IPS-NIHi11 (cell line): ENCODE measurements at regions not wholly inside any gene's neighbourhood (a gene's known extent, or its start where the extent isn't known, plus 50 kb on each side); places are given as distances from the start of the nearest gene placed in this dataset.
"Not testable (repeated sequence)": the region's sequence is repeated elsewhere in the genome, so short reads cannot be mapped to it uniquely, and the experiment has no call there.

Experiments
- DNase-seq: peaks from one replicate; pipeline ENCODE4 v3.0.0; 2012; ENCODE audit warnings: mixed read lengths, low spot score

DNA sequence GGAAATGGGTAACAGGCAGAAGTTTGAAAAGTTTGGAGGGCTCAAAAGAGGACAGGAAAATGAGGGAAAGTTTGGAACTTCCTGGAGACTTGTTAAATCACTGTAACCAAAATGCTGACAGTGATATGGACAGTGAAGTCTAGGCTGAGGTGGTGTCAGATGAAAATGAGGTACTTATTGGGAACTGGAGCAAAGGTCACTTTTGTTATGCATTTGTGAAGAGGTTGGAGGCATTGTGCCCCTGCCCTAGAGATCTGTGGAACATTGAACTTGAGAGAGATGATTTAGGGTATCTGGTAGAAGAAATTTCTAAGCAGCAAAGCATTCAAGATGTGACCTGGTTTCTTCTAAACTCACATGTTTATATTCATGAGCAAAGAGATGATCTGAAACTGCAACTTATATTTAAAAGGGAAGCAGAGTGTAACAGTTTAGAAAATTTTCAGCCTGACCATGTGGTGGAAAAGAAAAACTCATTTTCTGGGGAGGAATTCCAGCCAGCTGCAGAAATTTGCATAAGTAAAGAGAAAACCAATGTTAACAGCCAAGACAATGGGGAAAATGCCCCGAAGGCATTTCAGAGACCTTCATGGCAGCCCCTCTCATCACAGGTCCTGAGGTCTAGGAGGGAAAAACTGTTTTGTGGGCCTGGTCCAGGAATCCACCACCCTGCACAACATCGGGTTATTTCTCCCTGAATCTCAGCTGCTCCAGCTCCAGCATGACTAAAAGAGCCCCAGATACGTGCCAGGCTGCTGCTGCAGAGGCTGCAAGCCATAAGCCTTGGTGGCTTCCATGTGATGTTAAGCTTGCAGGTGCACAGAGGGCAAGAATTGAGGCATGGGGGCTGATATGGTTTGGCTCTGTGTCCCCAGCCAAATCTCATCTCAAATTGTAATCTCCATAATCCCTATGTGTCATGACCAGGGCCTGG is 632.5 kb upstream of the GNPDA2 start:
- DNase-seq = no peak

DNA sequence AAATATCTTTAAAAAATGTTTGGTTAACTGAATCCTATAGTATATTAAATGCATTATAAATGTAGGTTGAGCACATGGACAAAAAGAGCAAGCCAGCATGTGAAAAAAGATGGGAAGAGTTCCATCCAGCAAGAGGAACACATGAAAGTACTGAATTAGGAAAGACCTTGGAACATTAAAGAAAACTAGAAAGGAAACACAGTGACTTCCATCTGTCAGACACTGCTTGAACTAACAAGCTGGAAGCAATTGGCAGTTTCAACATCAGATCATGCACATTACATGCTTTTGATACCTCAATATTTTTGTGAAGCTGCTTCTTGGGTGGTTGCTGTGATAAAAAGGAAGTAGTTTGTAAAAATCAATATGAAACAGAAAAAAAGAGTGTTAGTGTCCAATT is 626.8 kb upstream of the GNPDA2 start:
- DNase-seq = no peak

DNA sequence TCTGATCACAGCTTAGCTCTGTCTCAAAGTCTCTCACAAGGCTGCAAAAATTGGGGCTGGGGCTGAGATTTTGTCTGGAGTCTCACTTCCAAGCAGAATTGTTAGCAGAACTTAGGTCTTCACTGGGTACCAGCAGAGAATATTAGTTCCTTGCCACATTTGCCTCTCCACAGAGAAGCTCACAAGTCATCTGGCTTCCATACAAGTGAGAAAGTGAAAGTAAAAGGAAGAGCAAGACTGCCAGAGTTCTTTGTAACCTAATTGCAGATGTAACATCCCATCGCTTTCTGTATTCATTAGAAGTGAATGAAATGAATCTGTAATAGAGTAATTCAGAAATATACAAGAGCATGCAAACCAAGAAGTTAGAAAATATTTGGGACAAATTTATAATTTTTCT is 624.1 kb upstream of the GNPDA2 start:
- no peak for DNase-seq

DNA sequence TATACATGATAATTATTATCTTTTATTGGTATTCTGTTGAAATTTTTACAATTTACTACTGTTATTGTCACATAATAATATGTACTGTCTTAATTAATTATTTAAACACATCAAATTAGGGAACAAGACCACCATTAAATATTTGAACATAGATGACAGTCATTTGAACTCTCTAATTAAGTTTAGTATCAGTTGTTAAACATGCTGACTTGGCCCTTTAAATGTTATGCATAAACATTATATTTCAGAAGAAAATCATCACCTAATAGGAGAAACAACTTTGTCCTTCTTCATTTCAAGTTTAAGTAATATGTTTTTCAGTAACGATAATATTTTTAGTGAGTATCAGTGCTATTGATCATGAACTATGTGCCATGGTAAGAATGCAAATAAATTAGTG is 623.5 kb upstream of the GNPDA2 start:
- no peak for DNase-seq

DNA sequence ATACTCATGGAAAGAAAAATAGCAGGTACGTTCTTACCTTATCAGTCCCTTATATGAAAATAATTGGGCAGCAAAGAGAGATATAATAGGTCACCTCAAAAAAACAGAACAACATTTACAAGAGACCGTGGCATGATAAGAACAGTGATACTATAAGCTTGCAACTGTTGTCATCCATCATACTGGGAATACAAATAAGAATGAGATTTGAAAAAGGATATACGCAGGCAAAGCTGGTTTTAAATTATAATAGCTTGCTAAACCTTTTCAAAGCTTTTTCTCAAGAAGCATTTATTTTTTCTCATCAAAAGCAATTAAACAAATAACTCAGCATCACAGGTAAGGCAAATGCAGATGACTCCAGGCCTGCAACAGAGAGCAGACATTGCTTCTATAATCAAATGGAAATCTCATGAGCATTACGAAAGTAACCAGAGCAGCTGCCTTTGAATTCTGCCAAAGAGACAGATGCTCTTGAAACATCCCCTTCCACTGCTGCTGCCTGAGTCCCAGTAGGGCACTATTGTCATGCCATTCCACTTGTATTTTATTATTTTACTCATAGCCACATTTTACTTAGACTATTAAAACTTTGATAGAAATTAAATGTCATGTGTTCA is 620.6 kb upstream of the GNPDA2 start:
- no peak for DNase-seq

DNA sequence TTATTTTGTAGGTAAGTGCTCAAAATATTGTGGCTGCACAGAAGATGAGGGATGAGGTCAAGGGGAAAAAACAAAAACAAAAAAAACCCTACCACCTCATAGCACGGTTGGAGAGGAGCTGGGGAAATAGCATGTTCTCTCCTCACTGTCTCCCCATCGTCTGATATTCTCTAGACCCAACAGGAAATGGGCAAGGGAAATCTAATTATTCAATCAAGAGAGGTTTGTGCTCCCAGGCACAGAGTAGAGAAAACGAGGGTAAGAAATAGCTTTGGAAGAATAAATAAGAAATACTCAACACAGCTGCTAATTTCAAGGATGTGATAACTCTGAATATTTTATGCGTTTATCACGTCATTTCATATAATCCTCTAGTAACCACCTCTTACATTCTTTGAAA is 619.2 kb upstream of the GNPDA2 start:
- DNase-seq = no peak

DNA sequence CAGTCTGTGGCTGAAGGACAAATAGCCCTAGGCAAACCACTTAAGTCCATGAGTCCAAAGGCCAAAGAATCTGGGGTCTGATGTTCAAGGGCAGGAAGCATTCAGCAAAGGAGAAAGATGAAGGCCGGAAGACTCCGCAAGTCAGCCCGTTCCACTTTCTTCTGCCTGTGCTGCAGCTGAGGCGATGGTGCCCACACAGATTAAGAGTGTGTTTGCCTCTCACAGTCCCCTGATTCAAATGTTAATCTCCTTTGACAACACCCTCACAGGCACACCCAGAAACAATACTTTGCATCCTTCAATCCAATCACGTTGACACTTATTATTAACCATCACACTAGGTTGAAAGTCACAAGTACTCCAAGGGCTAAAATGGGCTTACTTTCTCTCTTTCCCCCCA is 605.4 kb upstream of the GNPDA2 start:
- no peak for DNase-seq

DNA sequence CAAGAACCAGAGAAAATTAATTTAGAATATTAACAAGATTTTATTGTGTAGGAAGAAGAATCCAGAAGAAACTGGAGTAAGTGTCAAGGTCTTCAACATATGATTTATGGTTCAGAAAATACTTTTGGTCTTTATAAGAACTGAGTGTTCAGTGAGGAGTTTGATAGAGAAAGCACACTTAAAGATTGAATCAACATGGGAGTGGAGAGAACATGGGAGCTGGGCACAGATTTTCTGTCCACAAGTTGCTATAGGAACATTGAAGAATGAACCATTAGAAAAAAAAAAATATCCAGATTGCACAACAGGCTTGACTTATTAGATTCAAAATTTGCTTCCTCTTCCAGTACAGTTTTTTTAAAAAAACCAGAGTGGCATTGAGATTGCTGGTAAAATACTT is 601.2 kb upstream of the GNPDA2 start:
- no peak for DNase-seq

DNA sequence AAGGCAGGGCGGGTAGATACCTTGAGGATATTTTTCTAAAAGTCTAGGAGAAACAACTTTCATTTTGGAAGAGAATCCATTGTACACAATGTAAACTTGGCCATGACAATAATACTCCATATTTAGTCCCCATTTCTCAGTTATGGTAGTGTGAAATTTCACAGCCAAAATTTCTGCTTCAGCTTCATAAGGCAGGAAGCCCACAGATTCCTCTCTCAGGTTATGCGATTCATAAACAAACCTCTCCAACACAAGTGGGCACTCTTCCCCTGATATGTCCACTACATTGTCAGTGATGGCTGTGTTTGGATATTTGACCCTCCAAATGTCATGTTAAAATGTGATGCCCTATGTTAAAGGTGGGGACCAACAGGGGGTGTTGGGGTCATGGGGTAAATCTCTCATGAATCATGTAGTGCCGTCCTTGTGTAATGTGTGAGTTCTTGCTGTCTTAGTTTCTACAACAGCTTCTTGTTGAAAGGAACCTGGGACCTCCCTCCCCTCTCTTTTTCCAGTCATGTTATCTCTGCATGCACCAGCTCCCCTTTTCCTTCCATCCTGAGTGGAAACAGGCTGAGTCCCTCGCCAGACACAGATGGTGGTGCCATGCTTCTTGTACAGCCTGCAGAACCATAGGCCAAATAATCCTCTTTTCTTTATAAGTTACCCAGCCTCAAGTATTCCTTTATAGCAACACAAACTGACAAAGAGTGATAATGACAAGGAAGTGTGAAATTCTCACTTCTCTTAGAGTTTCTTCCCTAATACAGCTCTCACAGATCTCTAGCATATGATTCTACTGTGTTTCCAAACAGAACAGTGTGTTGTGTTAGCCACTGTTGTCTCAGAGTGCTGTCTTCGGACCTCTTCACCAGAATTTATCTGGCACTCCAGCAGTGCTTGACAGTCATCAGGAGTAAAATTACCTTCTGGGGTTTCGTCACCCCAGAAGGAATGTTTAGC is 598.4 kb upstream of the GNPDA2 start:
- DNase-seq = no peak

DNA sequence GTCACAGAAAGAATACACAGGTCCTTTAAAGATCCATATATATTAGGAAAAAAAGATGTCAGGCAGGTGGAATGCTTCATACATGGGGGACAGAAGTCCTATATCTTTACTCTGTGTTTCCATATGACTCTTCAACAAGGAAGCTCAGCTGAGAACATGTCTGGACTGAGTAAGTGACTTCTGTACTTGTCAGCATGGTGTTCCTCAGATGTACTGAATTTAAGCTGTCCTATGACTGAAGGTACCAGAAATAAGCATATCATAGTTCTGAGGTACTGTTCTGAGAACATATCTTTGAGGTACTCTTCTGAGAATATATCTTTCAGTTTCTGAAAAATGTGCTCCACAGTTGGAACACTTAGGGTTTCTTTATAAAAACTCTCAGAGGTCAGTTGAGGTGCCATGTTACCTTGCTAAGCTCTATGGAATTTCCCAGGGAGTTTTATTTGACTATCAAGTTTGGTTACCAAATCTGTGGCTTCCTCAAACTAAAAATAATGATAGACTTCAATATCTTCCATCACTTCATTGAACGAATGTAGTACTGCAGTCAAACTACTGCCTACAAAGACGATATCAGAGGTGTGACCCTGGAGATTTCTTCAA is 597.2 kb upstream of the GNPDA2 start:
- DNase-seq = no peak

DNA sequence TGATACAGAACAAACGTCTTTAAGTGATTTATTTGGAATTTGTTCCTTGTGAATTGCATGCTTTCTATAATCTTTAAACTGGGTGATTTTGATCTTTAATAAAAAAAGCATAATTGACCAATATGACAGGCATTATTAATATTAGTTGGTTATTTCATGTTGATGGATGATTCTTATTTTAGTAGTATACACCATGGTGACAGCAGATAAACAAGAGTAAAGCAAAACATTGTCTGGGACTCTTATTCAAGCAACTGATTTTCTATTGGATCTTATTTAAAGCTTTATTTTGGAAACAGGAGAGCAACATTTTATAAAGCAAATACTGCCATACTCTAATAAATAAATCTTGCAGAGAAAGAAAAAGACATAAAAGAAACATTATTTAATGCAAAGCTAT is 591.4 kb upstream of the GNPDA2 start:
- no peak for DNase-seq

DNA sequence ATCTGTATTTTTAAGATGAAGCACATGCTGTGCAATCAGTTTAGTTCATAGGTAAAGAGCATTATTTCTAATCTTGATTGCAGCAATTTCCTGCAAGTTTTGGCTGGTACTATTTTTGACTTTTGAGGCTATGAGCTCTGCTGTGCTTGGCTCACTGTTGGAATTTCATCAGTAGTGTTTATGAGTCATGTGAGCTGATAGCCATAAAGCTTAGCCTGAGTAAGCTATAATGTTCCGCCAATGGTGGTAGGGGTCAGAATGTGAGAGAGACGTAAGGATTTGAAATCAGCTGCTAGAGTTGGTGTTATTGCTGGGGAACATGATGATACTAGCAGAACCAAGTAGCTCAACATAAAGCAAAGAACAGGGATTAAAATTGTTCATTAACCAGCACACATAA is 590.9 kb upstream of the GNPDA2 start:
- DNase-seq = no peak

DNA sequence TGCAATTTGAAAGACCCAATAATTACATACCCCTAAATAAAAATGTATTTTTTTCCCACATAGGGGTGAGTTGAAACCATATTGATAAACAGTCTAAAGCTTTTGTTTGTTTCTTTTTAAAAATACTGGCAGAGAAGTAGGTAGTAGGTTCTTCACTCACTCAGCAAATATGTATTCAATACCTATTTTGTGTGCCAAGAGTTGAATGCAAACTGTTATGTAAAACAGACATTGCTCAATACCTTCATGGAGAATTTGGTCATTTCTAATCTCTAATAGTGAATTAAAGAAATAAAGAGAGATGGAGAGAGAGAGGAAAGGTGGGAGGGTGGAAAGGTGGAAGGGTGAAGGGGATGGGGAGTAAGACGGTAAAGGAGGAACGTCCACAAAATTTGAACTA is 589.9 kb upstream of the GNPDA2 start:
- DNase-seq = no peak

DNA sequence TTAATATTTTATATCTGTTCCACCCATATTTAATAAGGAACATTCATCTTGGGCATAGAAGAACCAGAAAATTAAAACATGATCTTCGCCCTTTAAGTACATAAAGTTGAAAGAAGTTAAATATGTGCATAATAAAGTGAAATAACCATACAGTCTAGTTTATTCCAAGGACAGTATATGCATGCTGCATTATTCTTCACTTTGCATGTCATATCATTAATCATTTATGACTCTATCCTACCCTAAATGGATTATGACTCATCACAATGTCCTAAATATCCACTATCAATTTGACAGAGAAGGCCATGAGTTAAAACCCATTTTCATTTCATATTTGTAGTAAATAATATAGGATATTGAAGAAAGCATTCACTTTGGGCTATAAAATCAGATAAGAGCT is 576.5 kb upstream of the GNPDA2 start:
- no peak for DNase-seq

DNA sequence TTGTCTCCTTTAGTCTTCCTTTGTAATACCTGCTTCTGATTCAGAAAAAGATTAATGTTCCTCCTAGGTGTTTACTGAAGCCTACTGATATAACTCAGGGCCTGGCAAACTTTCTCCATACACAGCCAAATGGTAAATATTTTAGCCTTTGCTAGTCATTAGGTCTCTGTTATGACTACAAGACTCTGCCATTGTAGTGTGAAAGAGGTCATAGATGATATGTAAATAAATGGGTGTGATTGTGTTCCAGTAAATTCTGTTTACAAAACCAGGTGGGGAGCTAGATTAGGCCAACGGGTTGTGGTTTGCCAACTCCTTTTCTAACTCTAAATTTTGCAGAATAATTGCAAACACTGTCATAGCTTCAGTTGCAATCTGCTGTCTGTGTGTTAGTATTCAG is 568.1 kb upstream of the GNPDA2 start:
- no peak for DNase-seq

DNA sequence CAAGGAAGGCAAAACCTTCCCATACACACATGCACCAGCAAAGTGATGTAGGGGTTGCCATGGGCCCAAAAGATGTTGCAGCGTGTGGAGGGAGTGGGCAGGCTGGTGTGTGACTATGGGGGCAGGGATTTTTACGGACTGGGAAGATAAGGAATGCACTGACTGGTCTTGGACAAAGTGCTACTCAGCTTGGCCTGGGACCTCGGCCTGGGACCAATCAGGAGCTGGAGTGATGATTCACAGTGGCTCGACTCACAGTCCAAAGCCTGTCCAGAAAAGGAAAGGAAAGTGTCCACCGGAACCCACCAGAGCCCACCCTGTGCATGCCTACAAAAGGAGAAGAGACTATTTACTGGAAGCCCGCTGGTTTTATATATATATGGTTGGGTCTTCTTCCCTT is 567.0 kb upstream of the GNPDA2 start:
- no peak for DNase-seq

DNA sequence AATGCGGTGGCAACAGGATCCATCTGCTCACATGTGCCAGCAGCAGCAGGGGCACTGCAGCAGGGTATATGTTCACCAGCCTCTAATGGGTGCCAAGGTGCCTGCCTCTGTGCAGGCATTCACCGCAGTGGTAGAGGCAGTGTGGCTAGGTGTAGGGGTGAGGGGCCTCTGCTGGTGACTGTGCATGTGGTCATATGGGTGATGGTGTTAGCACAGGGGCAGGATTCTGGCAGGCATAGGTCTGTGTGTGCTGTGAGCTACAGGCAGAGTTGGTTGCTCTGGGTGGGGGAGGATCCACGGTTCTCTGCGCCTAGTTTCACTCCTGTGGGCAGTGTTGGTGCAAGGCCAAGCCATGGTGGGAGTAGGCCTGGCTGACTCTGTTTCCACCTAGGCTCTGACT is 566.5 kb upstream of the GNPDA2 start:
- no peak for DNase-seq

DNA sequence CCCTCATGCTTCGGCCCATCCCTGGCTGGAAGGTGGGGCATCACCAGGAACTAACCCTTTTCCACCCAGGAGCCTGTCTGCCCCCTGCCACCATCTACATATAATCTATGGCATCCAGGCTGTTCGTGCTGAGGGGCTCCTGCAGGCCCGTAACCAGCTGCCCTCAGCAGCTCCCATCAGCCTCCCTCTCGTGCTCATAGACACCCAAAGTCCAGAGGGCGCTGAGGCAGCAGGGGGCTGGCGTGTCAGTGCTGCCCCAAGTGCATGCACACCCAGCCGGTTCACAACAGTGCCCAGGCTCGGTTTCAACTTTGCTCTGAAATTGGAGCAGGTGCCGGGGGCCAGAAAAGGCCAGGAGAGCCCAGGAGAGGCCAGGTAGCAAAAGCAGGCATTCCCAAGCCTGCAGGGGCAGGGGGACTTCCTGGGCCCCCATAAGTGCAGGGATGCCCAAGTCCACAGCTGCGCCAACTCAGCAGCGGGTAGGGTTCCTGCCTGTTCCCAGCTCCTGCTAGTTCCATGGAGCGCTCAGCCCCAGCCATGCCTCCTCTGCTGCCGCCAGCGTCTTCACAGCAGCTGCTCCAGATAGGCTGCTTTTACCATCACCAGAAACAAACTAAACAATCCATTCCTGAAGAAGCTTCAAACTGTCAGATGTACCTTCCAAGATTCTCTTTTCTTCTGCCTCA is 558.2 kb upstream of the GNPDA2 start:
- DNase-seq = no peak

DNA sequence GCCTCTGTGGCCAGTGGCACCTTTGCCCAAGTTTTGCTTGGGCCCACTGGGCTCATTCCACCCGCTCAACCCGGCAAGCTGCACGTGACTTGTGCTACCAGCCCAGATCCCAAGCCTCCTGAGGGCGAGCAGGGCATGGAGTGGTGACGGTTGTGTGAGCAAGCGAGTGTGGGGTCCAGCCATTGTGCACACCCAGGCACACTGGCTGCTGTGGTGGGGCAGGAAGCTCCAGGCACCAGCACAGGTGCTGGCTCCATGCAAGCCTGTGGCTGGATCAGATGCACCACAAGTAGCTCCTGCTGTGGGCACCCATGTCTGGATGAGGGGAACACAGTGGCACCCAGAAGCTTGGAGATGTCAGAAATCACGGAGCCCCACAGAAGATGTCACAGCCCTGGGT is 557.0 kb upstream of the GNPDA2 start:
- no peak for DNase-seq

DNA sequence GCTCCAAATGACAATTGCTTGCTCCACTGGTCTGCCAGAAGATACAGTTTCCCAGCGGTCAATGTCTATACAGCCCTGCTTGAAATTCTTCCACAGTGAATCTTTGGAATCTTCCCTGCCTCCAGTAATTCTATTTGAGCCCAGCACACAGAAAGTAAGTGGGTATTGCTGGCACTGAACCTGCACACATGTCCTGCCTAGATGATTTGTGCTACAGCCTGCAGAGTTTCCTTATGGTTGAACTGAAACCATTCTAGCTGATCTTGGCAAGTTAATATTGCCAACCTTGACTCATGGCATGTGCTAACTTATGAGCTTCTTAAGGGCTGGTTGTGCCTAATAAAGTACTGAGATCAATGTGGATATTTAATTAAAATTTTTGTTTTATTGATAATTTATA is 553.8 kb upstream of the GNPDA2 start:
- no peak for DNase-seq

DNA sequence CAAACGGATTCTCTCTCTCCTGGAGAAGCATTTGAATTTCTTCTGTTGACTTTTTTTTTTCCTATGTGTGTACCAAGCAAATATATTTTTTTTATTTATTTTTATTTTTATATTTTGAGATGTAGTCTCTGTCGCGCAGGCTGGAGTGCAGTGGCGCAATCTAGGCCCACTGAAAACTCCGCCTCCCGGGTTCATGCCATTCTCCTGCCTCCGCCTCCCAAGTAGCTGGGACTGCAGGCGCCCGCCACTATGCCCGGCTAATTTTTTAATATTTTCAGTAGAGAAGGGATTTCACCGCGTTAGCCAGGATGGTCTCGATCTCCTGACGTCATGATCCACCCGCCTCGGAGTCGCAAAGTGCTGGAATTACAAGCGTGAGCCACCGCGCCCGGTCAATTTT is 549.5 kb upstream of the GNPDA2 start:
- DNase-seq = no peak

DNA sequence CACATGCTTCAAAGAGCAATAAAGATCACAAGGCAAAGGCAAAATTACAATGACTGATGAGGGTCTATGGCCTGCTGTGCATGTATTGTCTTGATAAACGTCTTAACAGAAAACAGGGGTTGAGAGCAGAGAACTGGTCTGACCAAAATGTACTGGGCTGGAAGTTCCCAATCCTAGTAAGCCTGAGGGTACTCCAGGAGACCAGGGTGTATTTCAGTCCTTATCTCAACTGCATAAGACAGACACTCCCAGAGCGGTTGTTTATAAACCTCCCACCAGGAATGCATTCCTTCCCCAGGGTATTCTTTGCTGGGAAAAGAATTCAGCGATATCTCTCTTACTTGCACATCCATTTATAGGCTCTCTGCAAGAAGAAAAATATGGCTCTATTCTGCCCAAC is 521.8 kb upstream of the GNPDA2 start:
- not testable (repeated sequence) for DNase-seq
